ENCODE measurements at regions not wholly inside any gene's neighbourhood (a gene's known extent, or its start where the extent isn't known, plus 50 kb on each side); places are given as distances from the start of the nearest gene placed in this dataset.

GRCh38 chr12:67370979-67371378, 101.8 kb downstream of the CAND1 start:
- no peaks in the 10 kb centered on the region for H3K27me3 ChIP-seq (replicated peaks; ENCODE audit: insufficient read depth)
- no peak overlapping the region for H3K27ac ChIP-seq
- H3K4me3 ChIP-seq, result no peak overlapping the region
- no peaks in the 10 kb centered on the region for H3K36me3 ChIP-seq
- no peaks in the 10 kb centered on the region for H3K4me1 ChIP-seq (replicated peaks)
- H3K9me3 ChIP-seq, result no peaks in the 10 kb centered on the region
- TF ChIP-seq CTCF (IDR thresholded peaks at IDR 0.05) (no peak), POLR2AphosphoS5 (IDR thresholded peaks at IDR 0.05) (no peak), POLR2A (IDR thresholded peaks at IDR 0.05) (no peak)
- intact Hi-C loops (cut with DNase I), result no loop called here
- DNase-seq (ENCODE audit: low spot score), result no peak

GRCh38 chr12:67377021-67377420, 107.9 kb downstream of the CAND1 start:
- intact Hi-C loops (cut with DNase I), result no loop called here
- no peak for TF ChIP-seq POLR2A (IDR thresholded peaks at IDR 0.05)
- no peak for TF ChIP-seq CTCF (IDR thresholded peaks at IDR 0.05)
- no peak for TF ChIP-seq POLR2AphosphoS5 (IDR thresholded peaks at IDR 0.05)
- no peak for DNase-seq (ENCODE audit: low spot score)
- Histone ChIP-seq H3K27me3 (replicated peaks; ENCODE audit: insufficient read depth) (no peaks in the 10 kb centered on the region), H3K4me3 (no peak overlapping the region), H3K27ac (no peak overlapping the region), H3K4me1 (replicated peaks) (no peaks in the 10 kb centered on the region), H3K9me3 (no peaks in the 10 kb centered on the region), H3K36me3 (no peaks in the 10 kb centered on the region)
- WGBS, result 64% methylated on average over 4 of the region's 4 CpGs

GRCh38 chr12:67377541-67377940, 108.4 kb downstream of the CAND1 start:
- Histone ChIP-seq H3K27me3 (replicated peaks; ENCODE audit: insufficient read depth) (no peaks in the 10 kb centered on the region), H3K4me3 (no peak overlapping the region), H3K27ac (no peak overlapping the region), H3K36me3 (no peaks in the 10 kb centered on the region), H3K4me1 (replicated peaks) (no peaks in the 10 kb centered on the region), H3K9me3 (no peaks in the 10 kb centered on the region)
- 66% methylated on average over 4 of the region's 4 CpGs for WGBS
- intact Hi-C loops (cut with DNase I), result no loop called here
- no peak for DNase-seq (ENCODE audit: low spot score)
- TF ChIP-seq POLR2A (IDR thresholded peaks at IDR 0.05), result no peak
- TF ChIP-seq CTCF (IDR thresholded peaks at IDR 0.05), result no peak
- no peak for TF ChIP-seq POLR2AphosphoS5 (IDR thresholded peaks at IDR 0.05)

GRCh38 chr12:67382241-67382871, 113.2 kb downstream of the CAND1 start:
- intact Hi-C loops (cut with DNase I), result no loop called here
- Histone ChIP-seq H3K4me3 (no peak overlapping the region), H3K27ac (no peak overlapping the region), H3K36me3 (no peaks in the 10 kb centered on the region), H3K9me3 (no peaks in the 10 kb centered on the region), H3K27me3 (replicated peaks; ENCODE audit: insufficient read depth) (no peaks in the 10 kb centered on the region), H3K4me1 (replicated peaks) (no peaks in the 10 kb centered on the region)
- WGBS, result 62% methylated on average over 4 of the region's 4 CpGs
- no peak for TF ChIP-seq POLR2A (IDR thresholded peaks at IDR 0.05)
- no peak for TF ChIP-seq POLR2AphosphoS5 (IDR thresholded peaks at IDR 0.05)
- TF ChIP-seq CTCF (IDR thresholded peaks at IDR 0.05), result no peak
- no peak for DNase-seq (ENCODE audit: low spot score)

GRCh38 chr12:67386869-67387565, 117.9 kb downstream of the CAND1 start:
- 54% methylated on average over 4 of the region's 4 CpGs for WGBS
- TF ChIP-seq CTCF (IDR thresholded peaks at IDR 0.05) (no peak), POLR2AphosphoS5 (IDR thresholded peaks at IDR 0.05) (no peak), POLR2A (IDR thresholded peaks at IDR 0.05) (no peak)
- intact Hi-C loops (cut with DNase I), result no loop called here
- H3K4me1 ChIP-seq (replicated peaks), result no peaks in the 10 kb centered on the region
- H3K36me3 ChIP-seq, result no peaks in the 10 kb centered on the region
- no peak overlapping the region for H3K27ac ChIP-seq
- no peaks in the 10 kb centered on the region for H3K9me3 ChIP-seq
- H3K27me3 ChIP-seq (replicated peaks; ENCODE audit: insufficient read depth), result no peaks in the 10 kb centered on the region
- no peak for DNase-seq (ENCODE audit: low spot score)
- H3K4me3 ChIP-seq, result no peak overlapping the region
